ENCODE measurements at regions not wholly inside any gene's neighbourhood (a gene's known extent, or its start where the extent isn't known, plus 50 kb on each side); places are given as distances from the start of the nearest gene placed in this dataset.

DNA sequence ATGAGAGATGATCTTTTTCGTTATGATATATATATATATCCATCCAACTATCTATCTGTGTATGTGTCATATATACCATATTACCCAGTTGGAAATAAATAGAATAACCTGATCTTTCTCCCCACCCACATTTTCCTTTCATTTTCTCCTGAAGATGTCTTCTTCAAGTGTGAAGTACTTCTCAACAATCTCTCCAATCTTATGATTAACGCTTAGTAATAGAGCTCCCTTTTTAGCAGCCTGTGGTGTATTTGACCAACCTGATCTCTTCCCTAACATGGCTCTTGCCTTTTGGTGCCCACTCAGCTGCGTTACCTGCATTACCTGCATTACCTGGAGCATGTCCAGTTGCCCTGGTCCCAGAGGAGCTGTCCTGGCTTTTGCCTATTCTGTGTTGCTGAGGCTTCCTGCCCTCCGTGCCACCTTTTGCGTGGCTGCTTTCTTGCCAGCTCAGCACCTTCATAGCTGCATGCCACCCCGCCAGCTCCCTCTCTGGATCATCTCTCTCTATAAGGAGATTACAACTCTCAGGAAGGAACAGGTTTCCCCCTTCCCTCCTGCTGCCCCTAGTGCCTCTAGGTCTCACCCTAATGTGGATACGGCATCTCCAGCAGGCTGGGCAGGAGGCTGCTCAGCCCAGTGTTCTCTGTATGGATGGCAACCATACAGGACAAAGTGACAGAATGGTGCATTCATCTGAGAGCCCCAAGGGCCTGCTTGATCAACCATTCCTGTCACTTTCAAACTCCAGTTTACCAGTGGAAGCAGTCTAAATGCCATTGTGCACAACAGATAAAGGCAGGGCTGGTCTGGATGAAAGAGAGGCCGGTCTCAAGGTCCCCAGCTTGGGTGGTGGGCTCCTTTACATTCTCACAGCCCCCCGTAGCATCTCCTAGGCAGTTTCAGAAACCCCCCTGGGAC, 126.7 kb downstream of the GADD45G start:
- TF ChIP-seq POLR2A (IDR thresholded peaks at IDR 0.05) = no peak
- TF ChIP-seq, protein P1, sequence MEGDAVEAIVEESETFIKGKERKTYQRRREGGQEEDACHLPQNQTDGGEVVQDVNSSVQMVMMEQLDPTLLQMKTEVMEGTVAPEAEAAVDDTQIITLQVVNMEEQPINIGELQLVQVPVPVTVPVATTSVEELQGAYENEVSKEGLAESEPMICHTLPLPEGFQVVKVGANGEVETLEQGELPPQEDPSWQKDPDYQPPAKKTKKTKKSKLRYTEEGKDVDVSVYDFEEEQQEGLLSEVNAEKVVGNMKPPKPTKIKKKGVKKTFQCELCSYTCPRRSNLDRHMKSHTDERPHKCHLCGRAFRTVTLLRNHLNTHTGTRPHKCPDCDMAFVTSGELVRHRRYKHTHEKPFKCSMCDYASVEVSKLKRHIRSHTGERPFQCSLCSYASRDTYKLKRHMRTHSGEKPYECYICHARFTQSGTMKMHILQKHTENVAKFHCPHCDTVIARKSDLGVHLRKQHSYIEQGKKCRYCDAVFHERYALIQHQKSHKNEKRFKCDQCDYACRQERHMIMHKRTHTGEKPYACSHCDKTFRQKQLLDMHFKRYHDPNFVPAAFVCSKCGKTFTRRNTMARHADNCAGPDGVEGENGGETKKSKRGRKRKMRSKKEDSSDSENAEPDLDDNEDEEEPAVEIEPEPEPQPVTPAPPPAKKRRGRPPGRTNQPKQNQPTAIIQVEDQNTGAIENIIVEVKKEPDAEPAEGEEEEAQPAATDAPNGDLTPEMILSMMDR (IDR thresholded peaks at IDR 0.05) = no peak
